ENCODE measurements at regions not wholly inside any gene's neighbourhood (a gene's known extent, or its start where the extent isn't known, plus 50 kb on each side); places are given as distances from the start of the nearest gene placed in this dataset.

DNA sequence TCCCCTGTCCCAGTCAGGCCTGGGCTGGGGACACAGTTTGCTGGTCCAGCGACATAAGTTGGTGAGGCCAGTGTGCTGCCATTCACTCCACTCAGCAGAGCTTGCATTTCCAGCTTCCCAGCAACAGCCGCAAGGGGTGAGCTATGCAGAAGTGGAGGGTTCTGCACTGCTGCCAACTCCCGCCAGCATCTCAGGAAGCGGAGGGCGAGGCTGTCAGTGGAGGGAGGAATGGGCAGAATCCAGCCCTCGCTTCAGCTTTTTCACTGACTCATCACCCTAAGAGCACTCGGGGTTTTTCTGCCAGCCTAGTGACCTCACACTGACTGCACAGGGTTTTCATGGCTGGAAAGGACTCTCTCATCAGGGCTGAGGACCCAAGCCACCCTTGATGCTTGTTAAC, 625.1 kb upstream of the MKI67 start:
- TF ChIP-seq, protein P1, sequence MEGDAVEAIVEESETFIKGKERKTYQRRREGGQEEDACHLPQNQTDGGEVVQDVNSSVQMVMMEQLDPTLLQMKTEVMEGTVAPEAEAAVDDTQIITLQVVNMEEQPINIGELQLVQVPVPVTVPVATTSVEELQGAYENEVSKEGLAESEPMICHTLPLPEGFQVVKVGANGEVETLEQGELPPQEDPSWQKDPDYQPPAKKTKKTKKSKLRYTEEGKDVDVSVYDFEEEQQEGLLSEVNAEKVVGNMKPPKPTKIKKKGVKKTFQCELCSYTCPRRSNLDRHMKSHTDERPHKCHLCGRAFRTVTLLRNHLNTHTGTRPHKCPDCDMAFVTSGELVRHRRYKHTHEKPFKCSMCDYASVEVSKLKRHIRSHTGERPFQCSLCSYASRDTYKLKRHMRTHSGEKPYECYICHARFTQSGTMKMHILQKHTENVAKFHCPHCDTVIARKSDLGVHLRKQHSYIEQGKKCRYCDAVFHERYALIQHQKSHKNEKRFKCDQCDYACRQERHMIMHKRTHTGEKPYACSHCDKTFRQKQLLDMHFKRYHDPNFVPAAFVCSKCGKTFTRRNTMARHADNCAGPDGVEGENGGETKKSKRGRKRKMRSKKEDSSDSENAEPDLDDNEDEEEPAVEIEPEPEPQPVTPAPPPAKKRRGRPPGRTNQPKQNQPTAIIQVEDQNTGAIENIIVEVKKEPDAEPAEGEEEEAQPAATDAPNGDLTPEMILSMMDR (IDR thresholded peaks at IDR 0.05; ENCODE audit: low read depth, low read length, missing input control): no peak
- no peak for TF ChIP-seq EGR1 (IDR thresholded peaks at IDR 0.05; ENCODE audit: low read depth in 2 of 2)

All from liver (tissue), 3 donors.